H1 (cell line): ENCODE measurements at regions not wholly inside any gene's neighbourhood (a gene's known extent, or its start where the extent isn't known, plus 50 kb on each side); places are given as distances from the start of the nearest gene placed in this dataset.

Experiments
- BCL11A ChIP-seq, 2 experiments: IDR thresholded peaks; one replicate each; pipeline ENCODE4 v1.6.1; 2011; ENCODE audit warnings: low read depth in 2 of 2, low read length in 2 of 2, mild to moderate bottlenecking in 2 of 2
- BRCA1 ChIP-seq: IDR thresholded peaks from 2 replicates; pipeline ENCODE4 v1.6.1; 2012; ENCODE audit warnings: low read depth, low read length, improper control_type of control experiment
- CHD7 ChIP-seq: fragments of 300-600 bp; sonication (generic); IDR thresholded peaks from 2 replicates; pipeline ENCODE4 v1.7.1; 2012; ENCODE audit warnings: low read length, moderate library complexity, mild to moderate bottlenecking, inconsistent platforms; ENCODE audit not compliant: insufficient replicate concordance
- HDAC6 ChIP-seq: IDR thresholded peaks from one replicate; pipeline ENCODE4 v1.7.1; 2012; ENCODE audit warnings: low read depth, mild to moderate bottlenecking, inconsistent platforms, low read length, moderate library complexity

GRCh38 chr4:106753426-106753825 lies 282.7 kb downstream of the DKK2 start (continued):
- no peak for TF ChIP-seq CHD7
- TF ChIP-seq HDAC6, result no peak
- TF ChIP-seq BCL11A (IDR thresholded peaks at IDR 0.05; ENCODE audit: low read depth in 2 of 2, low read length in 2 of 2), result no peak
- TF ChIP-seq BRCA1, result no peak
